Heart left ventricle (tissue), 13 donors: ENCODE measurements at regions not wholly inside any gene's neighbourhood (a gene's known extent, or its start where the extent isn't known, plus 50 kb on each side); places are given as distances from the start of the nearest gene placed in this dataset.

Experiments used
- CTCF ChIP-seq, 12 donors: fragments of 200-600 bp; sonication (generic) in 4 of 12; IDR thresholded peaks; one replicate each; pipeline versions ENCODE4 v1.5.0 to v1.8.0; 2018 to 2022; ENCODE audit warnings: antibody characterized with exemption in 12 of 12, mild to moderate bottlenecking in 5 of 12
- POLR2A ChIP-seq, 2 donors: fragments of 450-650 bp; IDR thresholded peaks; one replicate each; pipeline ENCODE4 v1.6.1; 2017; ENCODE audit warnings: antibody characterized with exemption in 2 of 2, mild to moderate bottlenecking in 2 of 2, moderate library complexity in 2 of 2
- donor health status: ischemic (EF 13 %, LVEDD 7.1; RV severe dilation, severe dysfunction).
- donor health status: DM: no; HTN: yes; CAD: no.
- donor health status: DM: no; HTN: no; CAD: no.
- donor health status: ischemic (EF 25% LVEDD 6.9; RV normal size, moderate dysfunction).
- donor health status: ischemic (EF 25% LVEDD 5.7; RV mildly dilated, moderate dysfunction).
- donor health status: ischemic (EF 35%, LVEDD 5.7; RV mildly dilated, moderate dysfunction).
- donor health status: nonischemic (EF 11% LVEDD 7.7; RV severe dilation, severe dysfunction).
- donor health status: DM: yes; HTN: yes; CAD: no.
- donor health status: PGD.
- donor health status: ischemic (EF 29% LVEDD 5.4; RV normal size, mild dysfunction).
- donor health status: nonischemic (EF 23%, LVEDD 6.1; RV moderate dilation, normal function).

GRCh38 chr4:129208481-129208880 is 112.5 kb downstream of the C4orf33 start:
- TF ChIP-seq CTCF (IDR thresholded peaks at IDR 0.05) (no peak), POLR2A (IDR thresholded peaks at IDR 0.05) (no peak)
